ENCODE measurements at regions not wholly inside any gene's neighbourhood (a gene's known extent, or its start where the extent isn't known, plus 50 kb on each side); places are given as distances from the start of the nearest gene placed in this dataset.

DNA sequence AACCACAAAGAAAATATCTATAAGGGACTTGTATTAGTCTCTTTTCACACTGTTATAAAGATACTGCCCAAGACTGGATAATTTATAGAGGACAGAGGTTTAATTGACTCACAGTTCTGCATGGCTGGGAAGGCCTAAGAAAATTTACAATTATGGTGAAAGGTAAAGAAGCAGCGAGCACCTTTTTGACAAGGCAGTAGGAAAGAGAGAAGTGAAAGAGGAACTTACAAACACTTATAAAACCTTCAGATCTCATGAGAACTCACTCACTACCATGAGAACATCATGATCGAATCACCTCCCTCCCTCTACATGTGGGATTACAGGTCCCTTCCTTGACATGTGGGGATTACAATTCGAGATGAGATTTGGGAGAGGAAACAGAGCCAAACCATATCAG is 856.0 kb downstream of the TRAM1L1 start:
- TF ChIP-seq, protein P1, sequence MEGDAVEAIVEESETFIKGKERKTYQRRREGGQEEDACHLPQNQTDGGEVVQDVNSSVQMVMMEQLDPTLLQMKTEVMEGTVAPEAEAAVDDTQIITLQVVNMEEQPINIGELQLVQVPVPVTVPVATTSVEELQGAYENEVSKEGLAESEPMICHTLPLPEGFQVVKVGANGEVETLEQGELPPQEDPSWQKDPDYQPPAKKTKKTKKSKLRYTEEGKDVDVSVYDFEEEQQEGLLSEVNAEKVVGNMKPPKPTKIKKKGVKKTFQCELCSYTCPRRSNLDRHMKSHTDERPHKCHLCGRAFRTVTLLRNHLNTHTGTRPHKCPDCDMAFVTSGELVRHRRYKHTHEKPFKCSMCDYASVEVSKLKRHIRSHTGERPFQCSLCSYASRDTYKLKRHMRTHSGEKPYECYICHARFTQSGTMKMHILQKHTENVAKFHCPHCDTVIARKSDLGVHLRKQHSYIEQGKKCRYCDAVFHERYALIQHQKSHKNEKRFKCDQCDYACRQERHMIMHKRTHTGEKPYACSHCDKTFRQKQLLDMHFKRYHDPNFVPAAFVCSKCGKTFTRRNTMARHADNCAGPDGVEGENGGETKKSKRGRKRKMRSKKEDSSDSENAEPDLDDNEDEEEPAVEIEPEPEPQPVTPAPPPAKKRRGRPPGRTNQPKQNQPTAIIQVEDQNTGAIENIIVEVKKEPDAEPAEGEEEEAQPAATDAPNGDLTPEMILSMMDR (IDR thresholded peaks at IDR 0.05; ENCODE audit: insufficient read depth, low read length) = no peak
- no peak for DNase-seq (ENCODE audit: low read depth)

DNA sequence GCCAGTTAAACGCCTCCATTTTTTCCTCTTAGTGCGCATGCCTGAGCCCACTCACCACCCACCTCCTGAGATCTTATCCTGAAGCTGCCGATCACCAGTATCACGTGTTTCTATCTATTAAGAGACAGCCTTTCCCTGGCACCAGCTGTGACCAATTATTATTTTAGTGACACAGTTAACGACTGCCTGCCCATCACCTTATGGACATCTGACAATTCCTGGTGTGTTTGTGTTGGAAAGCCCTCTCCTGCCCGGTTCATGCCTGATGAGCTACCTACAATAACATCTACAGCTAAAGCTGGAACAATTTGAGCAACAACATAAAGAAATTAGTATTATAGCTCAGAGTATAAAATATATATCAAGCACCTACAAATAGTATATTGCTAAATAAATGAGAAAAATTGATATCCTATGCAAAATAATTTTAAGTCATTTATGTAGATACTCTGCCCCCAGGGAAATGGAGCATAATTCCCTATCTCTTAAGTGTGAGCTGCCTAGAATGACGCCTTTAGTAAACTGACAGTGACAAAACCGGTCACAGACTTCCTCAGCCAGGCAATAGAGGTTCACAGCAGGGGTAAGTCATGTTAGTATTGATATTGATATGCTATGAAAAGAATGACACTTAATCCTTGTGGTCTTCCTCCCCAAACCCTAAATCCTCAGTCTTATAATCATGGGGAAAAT is 862.2 kb downstream of the TRAM1L1 start:
- TF ChIP-seq, protein P1 (IDR thresholded peaks at IDR 0.05; ENCODE audit: insufficient read depth, low read length) = no peak
- no peak overlapping the region for H3K4me3 ChIP-seq (ENCODE audit: low read depth, low read length)
- no peak for DNase-seq (ENCODE audit: low read depth)

More for the DNA sequence above, 856.0 kb downstream of the TRAM1L1 start:
- H3K4me3 ChIP-seq (ENCODE audit: low read depth, low read length) = no peak overlapping the region

DNA sequence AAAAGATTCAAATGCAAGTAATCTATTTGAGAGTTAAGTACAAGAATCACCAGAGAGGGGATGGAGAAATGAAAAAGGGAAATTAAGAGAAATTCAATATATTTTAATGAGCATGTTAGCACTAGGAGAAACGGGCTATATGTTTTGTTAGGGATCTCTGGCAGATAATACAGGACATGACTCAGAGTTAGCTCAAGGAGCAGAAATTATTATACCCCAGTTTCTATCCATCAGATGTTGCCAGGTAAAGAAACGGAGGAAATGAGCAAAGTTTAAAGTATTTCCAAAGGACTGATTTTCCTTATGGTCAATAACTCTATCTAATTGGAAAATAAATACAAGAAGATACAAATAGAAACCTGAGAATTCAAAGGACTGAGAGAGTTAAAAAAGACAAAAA is 867.6 kb downstream of the TRAM1L1 start:
- H3K4me3 ChIP-seq (ENCODE audit: low read depth, low read length) = no peak overlapping the region
- DNase-seq (ENCODE audit: low read depth) = no peak
- TF ChIP-seq, protein P1 (IDR thresholded peaks at IDR 0.05; ENCODE audit: insufficient read depth, low read length) = no peak

DNA sequence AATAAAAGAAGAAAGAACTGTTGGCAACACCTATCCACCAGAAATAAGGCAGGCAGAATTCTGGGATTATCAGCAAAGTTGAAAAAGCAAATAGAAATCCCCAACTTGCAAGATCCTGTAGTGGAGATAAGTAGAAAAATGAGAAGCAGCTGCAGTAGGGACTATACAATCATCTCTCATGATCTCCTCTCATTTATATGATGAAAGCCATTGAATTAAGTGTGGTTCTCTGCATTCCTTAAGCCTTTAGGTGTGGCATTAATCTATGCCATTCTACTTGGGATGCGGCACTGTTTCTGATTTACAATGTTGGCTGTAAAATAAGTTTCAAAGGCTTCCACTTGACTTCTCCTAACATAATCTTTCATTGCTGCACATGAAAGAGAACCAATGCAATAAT is 869.8 kb downstream of the TRAM1L1 start:
- no peak for DNase-seq (ENCODE audit: low read depth)
- TF ChIP-seq, protein P1 (IDR thresholded peaks at IDR 0.05; ENCODE audit: insufficient read depth, low read length) = no peak

DNA sequence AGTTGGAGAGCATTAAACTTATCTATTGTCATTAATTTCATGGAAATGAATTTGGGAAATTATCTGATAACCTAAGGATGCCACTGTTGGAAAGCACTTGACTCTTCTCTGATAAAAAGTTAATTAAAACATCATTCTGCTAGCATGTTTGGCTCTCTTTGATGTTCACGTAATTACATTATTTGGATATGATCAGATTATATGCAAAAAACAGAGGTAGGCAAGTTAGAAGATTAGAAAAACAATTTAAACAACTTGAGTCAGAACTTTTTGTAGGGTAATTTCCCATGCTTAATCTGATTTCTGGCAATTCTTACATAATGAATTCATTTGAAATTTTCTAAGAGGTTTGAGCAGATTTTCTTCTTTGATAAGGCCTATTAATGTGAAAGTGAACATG is 882.9 kb downstream of the TRAM1L1 start:
- TF ChIP-seq, protein P1 (IDR thresholded peaks at IDR 0.05; ENCODE audit: insufficient read depth, low read length) = no peak
- no peak for DNase-seq (ENCODE audit: low read depth)
- H3K4me3 ChIP-seq (ENCODE audit: low read depth, low read length) = no peak overlapping the region

More for the DNA sequence above, 869.8 kb downstream of the TRAM1L1 start:
- no peak overlapping the region for H3K4me3 ChIP-seq (ENCODE audit: low read depth, low read length)

DNA sequence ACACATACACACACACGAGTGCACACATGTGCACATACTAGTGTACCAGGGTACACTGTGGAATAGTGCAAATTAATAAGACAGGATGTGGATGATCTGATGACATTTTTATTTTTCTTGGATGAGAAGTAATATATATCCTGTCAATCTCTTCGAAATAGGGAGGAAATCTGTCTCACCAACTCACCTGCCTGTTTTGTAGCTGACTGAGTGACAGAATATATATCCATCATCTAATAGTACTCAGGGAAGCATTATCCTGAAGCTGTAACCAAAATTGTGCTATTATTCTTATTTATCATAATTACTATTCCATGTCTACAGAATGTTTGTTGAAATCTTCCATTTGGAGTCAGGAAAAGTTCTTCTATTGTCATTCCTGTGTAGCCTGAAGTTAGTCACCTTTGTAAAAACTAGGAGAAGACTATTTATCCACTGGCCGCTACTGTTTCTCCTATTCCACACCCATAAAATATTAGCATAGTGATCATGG is 888.0 kb downstream of the TRAM1L1 start:
- DNase-seq (ENCODE audit: low read depth) = no peak
- TF ChIP-seq, protein P1 (IDR thresholded peaks at IDR 0.05; ENCODE audit: insufficient read depth, low read length) = no peak
- H3K4me3 ChIP-seq (ENCODE audit: low read depth, low read length) = no peak overlapping the region

DNA sequence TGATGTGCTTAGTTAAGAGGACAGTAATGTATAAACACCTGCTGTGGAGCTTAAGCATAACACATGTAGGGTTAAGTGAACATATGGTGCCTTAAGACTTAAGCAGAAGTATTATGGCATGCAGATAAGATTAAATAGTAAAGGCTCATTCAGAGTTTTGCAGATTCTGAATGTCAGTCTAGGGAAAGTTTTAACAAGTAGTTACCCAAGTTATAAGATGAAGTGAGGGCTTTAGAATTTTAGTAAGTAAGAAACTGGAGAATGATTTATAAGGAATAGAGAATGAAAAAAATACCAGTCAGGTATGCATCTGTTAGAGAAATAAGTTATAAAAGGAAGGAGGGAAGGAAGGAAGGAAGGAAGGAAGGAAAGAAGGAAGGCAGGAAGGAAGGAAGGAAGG is 902.1 kb downstream of the TRAM1L1 start:
- no peak overlapping the region for H3K4me3 ChIP-seq (ENCODE audit: low read depth, low read length)
- TF ChIP-seq, protein P1 (IDR thresholded peaks at IDR 0.05; ENCODE audit: insufficient read depth, low read length) = no peak
- DNase-seq (ENCODE audit: low read depth) = no peak

Measured in fibroblast of the aortic adventitia (primary cell).